ENCODE measurements at regions not wholly inside any gene's neighbourhood (a gene's known extent, or its start where the extent isn't known, plus 50 kb on each side); places are given as distances from the start of the nearest gene placed in this dataset.

- TF ChIP-seq NFYB (IDR thresholded peaks at IDR 0.05; ENCODE audit: extremely low read depth, insufficient read length) = no peak
- no peak for TF ChIP-seq SIN3A (IDR thresholded peaks at IDR 0.05; ENCODE audit: borderline replicate concordance in 2 of 2, control insufficient read depth in 1 of 2, low read depth in 2 of 2, low read length in 2 of 2)
- TF ChIP-seq E2F4 (CRISPR knock-in tag; IDR thresholded peaks at IDR 0.05; ENCODE audit: low read depth) = no peak
- TF ChIP-seq ELK1 (CRISPR knock-in tag; IDR thresholded peaks at IDR 0.05) = no peak
- no peak for TF ChIP-seq CTCF (IDR thresholded peaks at IDR 0.05 in 2 of 3, conservative IDR thresholded peaks at IDR 0.05 in 1 of 3; ENCODE audit: insufficient read depth in 2 of 3, low read depth in 1 of 3, low read length in 3 of 3)
- TF ChIP-seq RUNX1 (IDR thresholded peaks at IDR 0.05; ENCODE audit: low read depth) = no peak
- TF ChIP-seq SNRNP70 (optimal IDR thresholded peaks at IDR 0.05; ENCODE audit: low read depth, low read length) = no peak
- no peak for TF ChIP-seq GABPB1 (CRISPR knock-in tag; IDR thresholded peaks at IDR 0.05)
- TF ChIP-seq NFATC3 (IDR thresholded peaks at IDR 0.05) = no peak
- TF ChIP-seq YY1 (IDR thresholded peaks at IDR 0.05; ENCODE audit: borderline replicate concordance in 1 of 3, control insufficient read depth in 1 of 3, extremely low read depth in 1 of 3, insufficient read depth in 3 of 3, insufficient read length in 1 of 3, insufficient replicate concordance in 2 of 3, low read depth in 1 of 3, low read length in 2 of 3) = no peak
- no peak for TF ChIP-seq CHD1 (IDR thresholded peaks at IDR 0.05; ENCODE audit: low read length)
- TF ChIP-seq USF1 (CRISPR knock-in tag; IDR thresholded peaks at IDR 0.05) = no peak
- TF ChIP-seq E2F1 (CRISPR knock-in tag; IDR thresholded peaks at IDR 0.05) = no peak
Observed at GRCh38 chr4:71665358-71665757, 118.5 kb downstream of the GC start.
